Glomerular endothelial cell (primary cell): ENCODE measurements at regions not wholly inside any gene's neighbourhood (a gene's known extent, or its start where the extent isn't known, plus 50 kb on each side); places are given as distances from the start of the nearest gene placed in this dataset.

Source experiments
- DNase-seq: peaks from one replicate; pipeline ENCODE4 v3.0.0-alpha.2; 2011; ENCODE audit warnings: low read depth, low spot score; ENCODE audit errors: extremely low read depth

- no peak for DNase-seq
These were observed 85.2 kb upstream of the FGF3 start for GRCh38 chr11:69904161-69904973.

- no peak for DNase-seq
These were observed 85.8 kb upstream of the FGF3 start for GRCh38 chr11:69904974-69905535.

GRCh38 chr11:69905611-69906452, 86.6 kb upstream of the FGF3 start:
- DNase-seq: no peak

GRCh38 chr11:69906453-69906907, 87.3 kb upstream of the FGF3 start:
- DNase-seq: no peak

- no peak for DNase-seq
These were observed 88.4 kb upstream of the FGF3 start for GRCh38 chr11:69907611-69908010.

GRCh38 chr11:69908511-69909220, 89.5 kb upstream of the FGF3 start:
- no peak for DNase-seq

GRCh38 chr11:69909561-69910518, 90.6 kb upstream of the FGF3 start:
- no peak for DNase-seq

- DNase-seq: no peak
These were observed 91.5 kb upstream of the FGF3 start for GRCh38 chr11:69910519-69911309.

- no peak for DNase-seq
These were observed 92.3 kb upstream of the FGF3 start for GRCh38 chr11:69911310-69912160.

- no peak for DNase-seq
These were observed 93.1 kb upstream of the FGF3 start for GRCh38 chr11:69912161-69912910.

- DNase-seq: no peak
These were observed 93.8 kb upstream of the FGF3 start for GRCh38 chr11:69912911-69913451.

- DNase-seq: no peak
These were observed 94.5 kb upstream of the FGF3 start for GRCh38 chr11:69913591-69914285.

GRCh38 chr11:69914286-69915150, 95.3 kb upstream of the FGF3 start:
- DNase-seq: no peak

- DNase-seq: no peak
These were observed 95.9 kb upstream of the FGF3 start for GRCh38 chr11:69915151-69915500.

GRCh38 chr11:69915501-69916250, 96.5 kb upstream of the FGF3 start:
- peak; percentile 16 for DNase-seq
